SH-SY5Y (cell line): ENCODE measurements at regions not wholly inside any gene's neighbourhood (a gene's known extent, or its start where the extent isn't known, plus 50 kb on each side); places are given as distances from the start of the nearest gene placed in this dataset.

Experiments used
- GATA2 ChIP-seq: IDR thresholded peaks from 2 replicates; pipeline ENCODE4 v1.6.1; 2011; ENCODE audit warnings: mild to moderate bottlenecking, low read depth, low read length
- GATA3 ChIP-seq: IDR thresholded peaks from 2 replicates; pipeline ENCODE4 v1.6.1; 2011; ENCODE audit warnings: low read depth, mild to moderate bottlenecking, low read length, moderate library complexity

DNA sequence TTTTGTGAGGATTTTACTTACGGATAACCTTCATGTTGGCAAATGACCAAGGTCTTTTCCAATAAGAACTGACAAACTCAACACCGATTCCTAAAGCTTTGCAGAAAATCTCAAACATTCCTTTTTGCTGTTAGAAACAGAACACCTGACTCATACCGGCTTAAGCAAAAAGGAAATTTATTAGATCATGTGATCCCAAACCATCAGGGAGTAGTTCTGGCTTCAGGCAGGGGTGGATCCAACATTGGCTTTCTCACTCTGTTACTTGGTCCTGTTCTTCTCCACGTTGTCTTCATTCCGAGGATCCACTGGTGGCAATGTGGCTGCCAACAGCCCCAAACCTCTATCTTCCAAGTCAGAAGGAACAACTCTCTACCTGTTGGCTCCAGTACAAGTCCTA is 95.9 kb upstream of the PMEPA1 start:
- TF ChIP-seq GATA2 (no peak), GATA3 (no peak)
